DOHH2 (cell line): ENCODE measurements at regions not wholly inside any gene's neighbourhood (a gene's known extent, or its start where the extent isn't known, plus 50 kb on each side); places are given as distances from the start of the nearest gene placed in this dataset.

ENCODE experiments used
- EZH2phosphoT487 ChIP-seq: fragments of 200-600 bp; sonication (generic); IDR thresholded peaks from 2 replicates; pipeline ENCODE4 v1.6.1; 2017; ENCODE audit warnings: borderline replicate concordance, mild to moderate bottlenecking, antibody characterized with exemption, low read length, moderate library complexity, mixed read lengths
- TF ChIP-seq, protein P1 (sequence below): fragments of 200-600 bp; sonication (generic); IDR thresholded peaks from one replicate; pipeline ENCODE4 v1.5.1; 2014; ENCODE audit warnings: antibody characterized with exemption, mild to moderate bottlenecking, low read depth, low read length; ENCODE audit not compliant: poor library complexity, severe bottlenecking

DNA sequence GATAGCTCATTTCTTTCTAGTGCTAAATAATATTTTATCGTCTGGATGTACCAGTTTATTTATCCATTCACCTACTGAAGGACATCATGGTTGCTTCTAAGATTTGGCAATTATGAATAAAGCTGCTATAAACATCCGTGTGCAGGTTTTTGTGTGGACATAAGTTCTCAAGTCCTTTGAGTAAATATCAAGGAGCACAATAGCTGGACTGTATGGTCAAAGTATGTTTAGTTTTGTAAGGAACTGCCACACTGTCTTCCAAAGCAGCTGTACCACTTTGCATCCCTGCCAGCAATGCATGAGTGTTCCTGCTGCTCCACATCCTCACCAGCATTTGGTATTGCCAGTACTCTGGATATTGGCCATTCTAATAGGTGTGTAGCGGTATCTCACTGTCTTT, 447.4 kb downstream of the MED13L start:
- TF ChIP-seq, protein P1, sequence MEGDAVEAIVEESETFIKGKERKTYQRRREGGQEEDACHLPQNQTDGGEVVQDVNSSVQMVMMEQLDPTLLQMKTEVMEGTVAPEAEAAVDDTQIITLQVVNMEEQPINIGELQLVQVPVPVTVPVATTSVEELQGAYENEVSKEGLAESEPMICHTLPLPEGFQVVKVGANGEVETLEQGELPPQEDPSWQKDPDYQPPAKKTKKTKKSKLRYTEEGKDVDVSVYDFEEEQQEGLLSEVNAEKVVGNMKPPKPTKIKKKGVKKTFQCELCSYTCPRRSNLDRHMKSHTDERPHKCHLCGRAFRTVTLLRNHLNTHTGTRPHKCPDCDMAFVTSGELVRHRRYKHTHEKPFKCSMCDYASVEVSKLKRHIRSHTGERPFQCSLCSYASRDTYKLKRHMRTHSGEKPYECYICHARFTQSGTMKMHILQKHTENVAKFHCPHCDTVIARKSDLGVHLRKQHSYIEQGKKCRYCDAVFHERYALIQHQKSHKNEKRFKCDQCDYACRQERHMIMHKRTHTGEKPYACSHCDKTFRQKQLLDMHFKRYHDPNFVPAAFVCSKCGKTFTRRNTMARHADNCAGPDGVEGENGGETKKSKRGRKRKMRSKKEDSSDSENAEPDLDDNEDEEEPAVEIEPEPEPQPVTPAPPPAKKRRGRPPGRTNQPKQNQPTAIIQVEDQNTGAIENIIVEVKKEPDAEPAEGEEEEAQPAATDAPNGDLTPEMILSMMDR = no peak
- TF ChIP-seq EZH2phosphoT487 = no peak
